Fibroblast of peridontal ligament (primary cell): ENCODE measurements at regions not wholly inside any gene's neighbourhood (a gene's known extent, or its start where the extent isn't known, plus 50 kb on each side); places are given as distances from the start of the nearest gene placed in this dataset.

Experiments
- DNase-seq: peaks from one replicate; pipeline ENCODE4 v3.0.0-alpha.2; 2010; ENCODE audit errors: extremely low read depth

- no peak for DNase-seq
These were observed 76.5 kb upstream of the ADRB1 start for GRCh38 chr10:113967126-113967525.

GRCh38 chr10:113970641-113971040 lies 73.0 kb upstream of the ADRB1 start:
- DNase-seq, result no peak

- no peak for DNase-seq
These were observed 72.2 kb upstream of the ADRB1 start for GRCh38 chr10:113971349-113971973.

- no peak for DNase-seq
These were observed 66.5 kb upstream of the ADRB1 start for GRCh38 chr10:113977174-113977573.

- DNase-seq, result no peak
These were observed 64.9 kb upstream of the ADRB1 start for GRCh38 chr10:113978802-113979201.

- no peak for DNase-seq
These were observed 64.3 kb upstream of the ADRB1 start for GRCh38 chr10:113979409-113979808.

- no peak for DNase-seq
These were observed 63.1 kb upstream of the ADRB1 start for GRCh38 chr10:113980408-113981087.

- no peak for DNase-seq
These were observed 61.4 kb upstream of the ADRB1 start for GRCh38 chr10:113982296-113982695.

- DNase-seq, result no peak
These were observed 60.9 kb upstream of the ADRB1 start for GRCh38 chr10:113982769-113983168.

- DNase-seq, result no peak
These were observed 60.1 kb upstream of the ADRB1 start for GRCh38 chr10:113983552-113983951.

- DNase-seq, result no peak
These were observed 58.3 kb upstream of the ADRB1 start for GRCh38 chr10:113985297-113985844.

GRCh38 chr10:113986316-113986715 lies 57.4 kb upstream of the ADRB1 start:
- DNase-seq, result no peak

GRCh38 chr10:113987156-113987555 lies 56.5 kb upstream of the ADRB1 start:
- DNase-seq, result no peak

GRCh38 chr10:113987805-113988204 lies 55.9 kb upstream of the ADRB1 start:
- no peak for DNase-seq

GRCh38 chr10:113988535-113988934 lies 55.1 kb upstream of the ADRB1 start:
- DNase-seq, result no peak

- peak; percentile 12 for DNase-seq
These were observed 52.4 kb upstream of the ADRB1 start for GRCh38 chr10:113991091-113991860.

- no peak for DNase-seq
These were observed 51.1 kb upstream of the ADRB1 start for GRCh38 chr10:113992471-113993011.

GRCh38 chr10:113993489-113993991 lies 50.1 kb upstream of the ADRB1 start:
- peak; percentile 21 for DNase-seq
